RWPE2 (cell line): ENCODE measurements at regions not wholly inside any gene's neighbourhood (a gene's known extent, or its start where the extent isn't known, plus 50 kb on each side); places are given as distances from the start of the nearest gene placed in this dataset.

Experiments used
- ATAC-seq: fragments of 200-7000 bp; cut with Tn5 transposase; 3 replicates; pipeline ENCODE4 v1.9.1; 2021; ENCODE audit warnings: low read depth
- DNase-seq: peaks from one replicate; pipeline ENCODE4 v3.0.0-alpha.2; 2020; ENCODE audit warnings: low spot score
- H3K27ac ChIP-seq: fragments of 450-650 bp; 2 replicates; pipeline ENCODE4 v1.5.1; 2017; ENCODE audit warnings: mild to moderate bottlenecking; ENCODE audit not compliant: poor library complexity, severe bottlenecking
- H3K27me3 ChIP-seq: fragments of 250-450 bp; sonication (Bioruptor Pico); 2 replicates; pipeline ENCODE4 v1.5.1; 2021; ENCODE audit warnings: mild to moderate bottlenecking, moderate library complexity; ENCODE audit not compliant: insufficient read depth, poor library complexity, severe bottlenecking
- H3K36me3 ChIP-seq: fragments of 250-450 bp; sonication (Bioruptor Pico); 2 replicates; pipeline ENCODE4 v1.5.1; 2020; ENCODE audit warnings: low read depth, mild to moderate bottlenecking, moderate library complexity
- H3K4me1 ChIP-seq: fragments of 250-450 bp; sonication (Bioruptor Pico); 2 replicates; pipeline ENCODE4 v1.5.1; 2021; ENCODE audit warnings: mild to moderate bottlenecking, moderate library complexity; ENCODE audit not compliant: insufficient read depth, poor library complexity, severe bottlenecking
- H3K4me3 ChIP-seq: fragments of 250-450 bp; sonication (Bioruptor Pico); 2 replicates; pipeline ENCODE4 v1.5.1; 2021; ENCODE audit warnings: mild to moderate bottlenecking, moderate library complexity; ENCODE audit not compliant: severe bottlenecking
- H3K9me3 ChIP-seq: fragments of 250-450 bp; sonication (Bioruptor Pico); 2 replicates; pipeline ENCODE4 v1.5.1; 2021; ENCODE audit warnings: mild to moderate bottlenecking, moderate library complexity; ENCODE audit not compliant: severe bottlenecking
- CTCF ChIP-seq: fragments of 450-650 bp; IDR thresholded peaks from one replicate; pipeline ENCODE4 v1.5.1; 2017; ENCODE audit warnings: mild to moderate bottlenecking, moderate library complexity; ENCODE audit not compliant: poor library complexity, severe bottlenecking

- TF ChIP-seq CTCF = no peak
- DNase-seq (no peak), ATAC-seq (no peak)
- H3K27me3 ChIP-seq = no peaks in the 10 kb centered on the region
- no peaks in the 10 kb centered on the region for H3K9me3 ChIP-seq
- H3K4me1 ChIP-seq = no peaks in the 10 kb centered on the region
- no peak overlapping the region for H3K4me3 ChIP-seq
- H3K36me3 ChIP-seq = no peaks in the 10 kb centered on the region
- H3K27ac ChIP-seq = no peak overlapping the region
Observed at GRCh38 chr5:51838459-51838858, 455.2 kb downstream of the ISL1 start.

GRCh38 chr5:51843893-51844292, 460.6 kb downstream of the ISL1 start:
- H3K4me1 ChIP-seq = no peaks in the 10 kb centered on the region
- ATAC-seq (no peak), DNase-seq (no peak)
- no peaks in the 10 kb centered on the region for H3K9me3 ChIP-seq
- no peak overlapping the region for H3K4me3 ChIP-seq
- no peak overlapping the region for H3K27ac ChIP-seq
- H3K36me3 ChIP-seq = no peaks in the 10 kb centered on the region
- H3K27me3 ChIP-seq = no peaks in the 10 kb centered on the region
- no peak for TF ChIP-seq CTCF

DNA sequence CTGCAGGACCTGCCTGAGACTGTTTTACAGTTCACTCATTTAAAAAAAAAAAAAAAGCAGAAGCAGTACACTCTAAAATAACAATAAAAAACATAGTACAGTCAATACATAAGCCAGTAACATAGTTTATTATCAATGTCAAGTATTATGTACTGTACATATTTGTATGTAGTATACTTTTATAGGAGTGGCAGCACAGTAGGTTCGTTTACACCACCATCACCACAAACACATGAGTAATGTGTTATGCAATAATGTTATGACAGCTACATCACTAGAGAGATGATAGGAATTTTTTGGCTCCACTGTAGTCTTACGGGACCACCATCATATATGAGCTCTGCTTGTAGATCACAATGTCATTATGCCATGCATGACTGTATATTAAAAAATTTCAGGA, 462.8 kb downstream of the ISL1 start:
- H3K36me3 ChIP-seq = no peaks in the 10 kb centered on the region
- no peak overlapping the region for H3K27ac ChIP-seq
- no peaks in the 10 kb centered on the region for H3K4me1 ChIP-seq
- H3K4me3 ChIP-seq = no peak overlapping the region
- no peak for TF ChIP-seq CTCF
- no peaks in the 10 kb centered on the region for H3K9me3 ChIP-seq
- ATAC-seq (peak; percentile 65), DNase-seq (no peak)
- H3K27me3 ChIP-seq = no peaks in the 10 kb centered on the region

- TF ChIP-seq CTCF = no peak
- Histone ChIP-seq H3K27ac (no peak overlapping the region), H3K4me1 (peaks cover 7% of the 10 kb centered on the region), H3K9me3 (peaks cover 2% of the 10 kb centered on the region), H3K4me3 (no peak overlapping the region), H3K27me3 (no peaks in the 10 kb centered on the region), H3K36me3 (no peaks in the 10 kb centered on the region)
- ATAC-seq (no peak), DNase-seq (no peak)
Observed at GRCh38 chr5:51859624-51860023, 476.4 kb downstream of the ISL1 start.

DNA sequence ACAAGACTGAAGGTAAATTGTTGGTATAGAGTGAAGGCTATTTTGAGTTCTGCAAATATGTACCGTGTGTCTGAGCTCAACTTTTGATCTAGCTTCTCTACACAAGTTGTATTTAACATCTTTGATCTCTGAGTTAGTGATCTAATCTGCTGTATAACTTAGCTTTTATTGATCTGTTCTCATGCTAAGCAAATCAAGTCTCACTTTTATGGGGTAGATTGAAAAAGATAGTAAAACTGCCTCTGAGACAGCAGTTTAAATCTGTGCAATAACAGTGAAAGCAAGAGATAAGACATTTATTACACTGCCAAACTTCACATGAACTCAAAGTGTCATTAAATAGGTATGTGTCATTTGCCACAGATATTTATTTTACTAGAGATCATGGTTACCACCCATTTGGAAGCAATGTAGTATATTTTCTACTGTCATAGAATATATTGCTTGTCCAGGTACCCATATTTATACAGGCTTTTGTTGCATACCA, 477.3 kb downstream of the ISL1 start:
- no peak overlapping the region for H3K4me3 ChIP-seq
- no peak for DNase-seq
- TF ChIP-seq CTCF = no peak
- H3K27me3 ChIP-seq = no peaks in the 10 kb centered on the region
- no peaks in the 10 kb centered on the region for H3K36me3 ChIP-seq
- H3K9me3 ChIP-seq = peaks cover 2% of the 10 kb centered on the region
- ATAC-seq = peak; percentile 87
- no peak overlapping the region for H3K27ac ChIP-seq
- H3K4me1 ChIP-seq = peaks cover 7% of the 10 kb centered on the region
